HG02840 (cell line): ENCODE measurements at regions not wholly inside any gene's neighbourhood (a gene's known extent, or its start where the extent isn't known, plus 50 kb on each side); places are given as distances from the start of the nearest gene placed in this dataset.
A peak's percentile ranks its signal among the peaks of the same experiment; 100 is the strongest.
"Not testable (repeated sequence)": the region's sequence is repeated elsewhere in the genome, so short reads cannot be mapped to it uniquely, and the experiment has no call there.

Source experiments
- ATAC-seq: cut with Tn5 transposase; IDR thresholded peaks from one replicate; pipeline ENCODE4 v1.9.1; 2021; ENCODE audit warnings: mild to moderate bottlenecking, moderate library complexity, moderate number of reproducible peaks; ENCODE audit not compliant: unreplicated experiment, low FRiP score

- no peak for ATAC-seq
Measured at GRCh38 chr18:11512096-11513025, 97.0 kb upstream of the SLC35G4 start.

- ATAC-seq: peak; percentile 85
Measured at GRCh38 chr18:11511434-11512095, 97.8 kb upstream of the SLC35G4 start.

GRCh38 chr18:11506856-11507255 is 102.5 kb upstream of the SLC35G4 start:
- no peak for ATAC-seq

- ATAC-seq: no peak
Measured at GRCh38 chr18:11505993-11506392, 103.4 kb upstream of the SLC35G4 start.

- ATAC-seq: no peak
Measured at GRCh38 chr18:11504962-11505361, 104.4 kb upstream of the SLC35G4 start.

- ATAC-seq: no peak
Measured at GRCh38 chr18:11502368-11502767, 107.0 kb upstream of the SLC35G4 start.

- ATAC-seq: no peak
Measured at GRCh38 chr18:11501352-11501751, 108.0 kb upstream of the SLC35G4 start.

GRCh38 chr18:11500153-11501122 is 109.0 kb upstream of the SLC35G4 start:
- ATAC-seq: no peak

GRCh38 chr18:11498821-11499220 is 110.6 kb upstream of the SLC35G4 start:
- no peak for ATAC-seq

- ATAC-seq: no peak
Measured at GRCh38 chr18:11497585-11497984, 111.8 kb upstream of the SLC35G4 start.

- ATAC-seq: no peak
Measured at GRCh38 chr18:11496526-11497172, 112.7 kb upstream of the SLC35G4 start.

- ATAC-seq: no peak
Measured at GRCh38 chr18:11495441-11495840, 114.0 kb upstream of the SLC35G4 start.

- no peak for ATAC-seq
Measured at GRCh38 chr18:11494107-11494506, 115.3 kb upstream of the SLC35G4 start.

- ATAC-seq: no peak
Measured at GRCh38 chr18:11489266-11489899, 120.0 kb upstream of the SLC35G4 start.

GRCh38 chr18:11488175-11488574 is 121.2 kb upstream of the SLC35G4 start:
- no peak for ATAC-seq

- ATAC-seq: no peak
Measured at GRCh38 chr18:11487390-11487789, 122.0 kb upstream of the SLC35G4 start.

GRCh38 chr18:11482271-11482670 is 127.1 kb upstream of the SLC35G4 start:
- no peak for ATAC-seq

GRCh38 chr18:11480692-11481091 is 128.7 kb upstream of the SLC35G4 start:
- ATAC-seq: no peak

- not testable (repeated sequence) for ATAC-seq
Measured at GRCh38 chr18:11479031-11479430, 130.4 kb upstream of the SLC35G4 start.

GRCh38 chr18:11470941-11471340 is 138.5 kb upstream of the SLC35G4 start:
- ATAC-seq: no peak
